ENCODE measurements at regions not wholly inside any gene's neighbourhood (a gene's known extent, or its start where the extent isn't known, plus 50 kb on each side); places are given as distances from the start of the nearest gene placed in this dataset.
"Not testable (repeated sequence)": the region's sequence is repeated elsewhere in the genome, so short reads cannot be mapped to it uniquely, and the experiment has no call there.

GRCh38 chr4:11973270-11973669 is 544.6 kb upstream of the HS3ST1 start:
- no peaks in the 10 kb centered on the region for H3K27me3 ChIP-seq (ENCODE audit: control insufficient read depth, insufficient read depth, low read length)
- H3K36me3 ChIP-seq (ENCODE audit: control insufficient read depth, insufficient read depth, low read length): no peaks in the 10 kb centered on the region

GRCh38 chr4:11970754-11971153 is 542.1 kb upstream of the HS3ST1 start:
- H3K9ac ChIP-seq (ENCODE audit: low read depth, low read length): no peak overlapping the region
- no peaks in the 10 kb centered on the region for H3K36me3 ChIP-seq (ENCODE audit: control insufficient read depth, insufficient read depth, low read length)
- no peaks in the 10 kb centered on the region for H3K4me1 ChIP-seq (ENCODE audit: control insufficient read depth, insufficient read depth, low read length)
- H3K9me3 ChIP-seq (ENCODE audit: control insufficient read depth, insufficient read depth, low read length): no peaks in the 10 kb centered on the region
- H3K27me3 ChIP-seq (ENCODE audit: control insufficient read depth, insufficient read depth, low read length): no peaks in the 10 kb centered on the region
- no peak overlapping the region for H3K4me3 ChIP-seq (ENCODE audit: low read depth, low read length)

More at GRCh38 chr4:11973270-11973669, 544.6 kb upstream of the HS3ST1 start:
- Histone ChIP-seq H3K4me1 (ENCODE audit: control insufficient read depth, insufficient read depth, low read length) (peaks cover 3% of the 10 kb centered on the region), H3K9me3 (ENCODE audit: control insufficient read depth, insufficient read depth, low read length) (no peaks in the 10 kb centered on the region), H3K4me3 (ENCODE audit: low read depth, low read length) (no peak overlapping the region), H3K9ac (ENCODE audit: low read depth, low read length) (no peak overlapping the region)

GRCh38 chr4:11966782-11967181 is 538.1 kb upstream of the HS3ST1 start:
- Histone ChIP-seq H3K27me3 (ENCODE audit: control insufficient read depth, insufficient read depth, low read length) (no peaks in the 10 kb centered on the region), H3K9me3 (ENCODE audit: control insufficient read depth, insufficient read depth, low read length) (no peaks in the 10 kb centered on the region), H3K36me3 (ENCODE audit: control insufficient read depth, insufficient read depth, low read length) (no peaks in the 10 kb centered on the region), H3K9ac (ENCODE audit: low read depth, low read length) (no peak overlapping the region), H3K4me3 (ENCODE audit: low read depth, low read length) (no peak overlapping the region), H3K4me1 (ENCODE audit: control insufficient read depth, insufficient read depth, low read length) (no peaks in the 10 kb centered on the region)

- Histone ChIP-seq H3K36me3 (ENCODE audit: control insufficient read depth, insufficient read depth, low read length) (no peaks in the 10 kb centered on the region), H3K4me3 (ENCODE audit: low read depth, low read length) (no peak overlapping the region), H3K4me1 (ENCODE audit: control insufficient read depth, insufficient read depth, low read length) (no peaks in the 10 kb centered on the region), H3K9me3 (ENCODE audit: control insufficient read depth, insufficient read depth, low read length) (no peaks in the 10 kb centered on the region), H3K27me3 (ENCODE audit: control insufficient read depth, insufficient read depth, low read length) (no peaks in the 10 kb centered on the region), H3K9ac (ENCODE audit: low read depth, low read length) (no peak overlapping the region)
Measured at GRCh38 chr4:11954093-11954492, 525.4 kb upstream of the HS3ST1 start.

GRCh38 chr4:11949355-11949754 is 520.7 kb upstream of the HS3ST1 start:
- H3K4me3 ChIP-seq (ENCODE audit: low read depth, low read length): no peak overlapping the region
- H3K4me1 ChIP-seq (ENCODE audit: control insufficient read depth, insufficient read depth, low read length): no peaks in the 10 kb centered on the region
- no peaks in the 10 kb centered on the region for H3K9me3 ChIP-seq (ENCODE audit: control insufficient read depth, insufficient read depth, low read length)
- H3K27me3 ChIP-seq (ENCODE audit: control insufficient read depth, insufficient read depth, low read length): no peaks in the 10 kb centered on the region
- no peaks in the 10 kb centered on the region for H3K36me3 ChIP-seq (ENCODE audit: control insufficient read depth, insufficient read depth, low read length)
- H3K9ac ChIP-seq (ENCODE audit: low read depth, low read length): no peak overlapping the region

GRCh38 chr4:11947629-11948028 is 518.9 kb upstream of the HS3ST1 start:
- H3K27me3 ChIP-seq (ENCODE audit: control insufficient read depth, insufficient read depth, low read length); H3K9me3 ChIP-seq (ENCODE audit: control insufficient read depth, insufficient read depth, low read length); H3K36me3 ChIP-seq (ENCODE audit: control insufficient read depth, insufficient read depth, low read length); H3K9ac ChIP-seq (ENCODE audit: low read depth, low read length); H3K4me1 ChIP-seq (ENCODE audit: control insufficient read depth, insufficient read depth, low read length); H3K4me3 ChIP-seq (ENCODE audit: low read depth, low read length): not testable (repeated sequence)

GRCh38 chr4:11937941-11938340 is 509.2 kb upstream of the HS3ST1 start:
- H3K9me3 ChIP-seq (ENCODE audit: control insufficient read depth, insufficient read depth, low read length): no peaks in the 10 kb centered on the region
- H3K36me3 ChIP-seq (ENCODE audit: control insufficient read depth, insufficient read depth, low read length): no peaks in the 10 kb centered on the region
- H3K4me1 ChIP-seq (ENCODE audit: control insufficient read depth, insufficient read depth, low read length): no peaks in the 10 kb centered on the region
- H3K9ac ChIP-seq (ENCODE audit: low read depth, low read length): no peak overlapping the region
- H3K4me3 ChIP-seq (ENCODE audit: low read depth, low read length): no peak overlapping the region
- no peaks in the 10 kb centered on the region for H3K27me3 ChIP-seq (ENCODE audit: control insufficient read depth, insufficient read depth, low read length)

GRCh38 chr4:11931266-11931820 is 502.6 kb upstream of the HS3ST1 start:
- Histone ChIP-seq H3K36me3 (ENCODE audit: control insufficient read depth, insufficient read depth, low read length) (no peaks in the 10 kb centered on the region), H3K9ac (ENCODE audit: low read depth, low read length) (no peak overlapping the region), H3K4me3 (ENCODE audit: low read depth, low read length) (no peak overlapping the region), H3K4me1 (ENCODE audit: control insufficient read depth, insufficient read depth, low read length) (no peaks in the 10 kb centered on the region), H3K9me3 (ENCODE audit: control insufficient read depth, insufficient read depth, low read length) (no peaks in the 10 kb centered on the region), H3K27me3 (ENCODE audit: control insufficient read depth, insufficient read depth, low read length) (no peaks in the 10 kb centered on the region)

GRCh38 chr4:11929080-11929479 is 500.4 kb upstream of the HS3ST1 start:
- Histone ChIP-seq H3K36me3 (ENCODE audit: control insufficient read depth, insufficient read depth, low read length) (no peaks in the 10 kb centered on the region), H3K9me3 (ENCODE audit: control insufficient read depth, insufficient read depth, low read length) (no peaks in the 10 kb centered on the region), H3K27me3 (ENCODE audit: control insufficient read depth, insufficient read depth, low read length) (no peaks in the 10 kb centered on the region), H3K4me1 (ENCODE audit: control insufficient read depth, insufficient read depth, low read length) (no peaks in the 10 kb centered on the region), H3K9ac (ENCODE audit: low read depth, low read length) (no peak overlapping the region), H3K4me3 (ENCODE audit: low read depth, low read length) (no peak overlapping the region)

- no peak overlapping the region for H3K4me3 ChIP-seq (ENCODE audit: low read depth, low read length)
- no peaks in the 10 kb centered on the region for H3K27me3 ChIP-seq (ENCODE audit: control insufficient read depth, insufficient read depth, low read length)
- no peaks in the 10 kb centered on the region for H3K36me3 ChIP-seq (ENCODE audit: control insufficient read depth, insufficient read depth, low read length)
- no peaks in the 10 kb centered on the region for H3K9me3 ChIP-seq (ENCODE audit: control insufficient read depth, insufficient read depth, low read length)
- no peaks in the 10 kb centered on the region for H3K4me1 ChIP-seq (ENCODE audit: control insufficient read depth, insufficient read depth, low read length)
- no peak overlapping the region for H3K9ac ChIP-seq (ENCODE audit: low read depth, low read length)
Measured at GRCh38 chr4:11919316-11919715, 490.6 kb upstream of the HS3ST1 start.

- H3K27me3 ChIP-seq (ENCODE audit: control insufficient read depth, insufficient read depth, low read length): no peaks in the 10 kb centered on the region
- H3K9ac ChIP-seq (ENCODE audit: low read depth, low read length): no peak overlapping the region
- H3K9me3 ChIP-seq (ENCODE audit: control insufficient read depth, insufficient read depth, low read length): no peaks in the 10 kb centered on the region
- H3K4me1 ChIP-seq (ENCODE audit: control insufficient read depth, insufficient read depth, low read length): no peaks in the 10 kb centered on the region
- no peak overlapping the region for H3K4me3 ChIP-seq (ENCODE audit: low read depth, low read length)
- H3K36me3 ChIP-seq (ENCODE audit: control insufficient read depth, insufficient read depth, low read length): no peaks in the 10 kb centered on the region
Measured at GRCh38 chr4:11914406-11914805, 485.7 kb upstream of the HS3ST1 start.

- Histone ChIP-seq H3K4me3 (ENCODE audit: low read depth, low read length) (no peak overlapping the region), H3K9me3 (ENCODE audit: control insufficient read depth, insufficient read depth, low read length) (no peaks in the 10 kb centered on the region), H3K9ac (ENCODE audit: low read depth, low read length) (no peak overlapping the region), H3K27me3 (ENCODE audit: control insufficient read depth, insufficient read depth, low read length) (no peaks in the 10 kb centered on the region), H3K36me3 (ENCODE audit: control insufficient read depth, insufficient read depth, low read length) (no peaks in the 10 kb centered on the region), H3K4me1 (ENCODE audit: control insufficient read depth, insufficient read depth, low read length) (peaks cover 8% of the 10 kb centered on the region)
Measured at GRCh38 chr4:11912886-11913285, 484.2 kb upstream of the HS3ST1 start.

Data from iPS-15b (cell line).